GM06990 (cell line): ENCODE measurements at regions not wholly inside any gene's neighbourhood (a gene's known extent, or its start where the extent isn't known, plus 50 kb on each side); places are given as distances from the start of the nearest gene placed in this dataset.

ENCODE experiments used
- DNase-seq: peaks from one replicate; pipeline ENCODE4 v3.0.0-alpha.2; 2011; ENCODE audit not compliant: insufficient read length; ENCODE audit errors: extremely low read depth
- H3K27me3 ChIP-seq: replicated peaks from 2 replicates; pipeline ENCODE4 v1.6.0; 2011; ENCODE audit warnings: low read length; ENCODE audit not compliant: control insufficient read depth, insufficient read depth
- H3K36me3 ChIP-seq: 2 replicates; pipeline ENCODE4 v1.5.1; 2011; ENCODE audit warnings: low read length; ENCODE audit not compliant: control insufficient read depth, insufficient read depth
- H3K4me3 ChIP-seq: replicated peaks from 2 replicates; pipeline ENCODE4 v1.5.1; 2011; ENCODE audit warnings: low read depth, mild to moderate bottlenecking, control low read depth, low read length
- CTCF ChIP-seq: IDR thresholded peaks from 2 replicates; pipeline ENCODE4 v1.5.1; 2011; ENCODE audit warnings: low read length, control low read depth, mild to moderate bottlenecking, inconsistent platforms; ENCODE audit not compliant: insufficient read depth, poor library complexity, severe bottlenecking

- H3K4me3 ChIP-seq, result no peak overlapping the region
- no peaks in the 10 kb centered on the region for H3K27me3 ChIP-seq
- no peak for DNase-seq
- no peak for TF ChIP-seq CTCF
- no peaks in the 10 kb centered on the region for H3K36me3 ChIP-seq
Measured at GRCh38 chrX:39022106-39022505, 220.8 kb downstream of the MID1IP1 start.

GRCh38 chrX:39029221-39029620 lies 228.0 kb downstream of the MID1IP1 start:
- H3K36me3 ChIP-seq, result no peaks in the 10 kb centered on the region
- no peaks in the 10 kb centered on the region for H3K27me3 ChIP-seq
- no peak overlapping the region for H3K4me3 ChIP-seq
- no peak for DNase-seq
- TF ChIP-seq CTCF, result no peak

- no peak for TF ChIP-seq CTCF
Measured at GRCh38 chrX:39030636-39031035, 229.4 kb downstream of the MID1IP1 start.

GRCh38 chrX:39039890-39040289 lies 238.6 kb downstream of the MID1IP1 start:
- H3K36me3 ChIP-seq, result no peaks in the 10 kb centered on the region
- no peaks in the 10 kb centered on the region; the same call in 1 of the 2 replicates for H3K27me3 ChIP-seq
- DNase-seq, result no peak
- no peak overlapping the region for H3K4me3 ChIP-seq
- TF ChIP-seq CTCF, result no peak

More at GRCh38 chrX:39030636-39031035, 229.4 kb downstream of the MID1IP1 start:
- H3K36me3 ChIP-seq, result no peaks in the 10 kb centered on the region
- DNase-seq, result no peak
- H3K4me3 ChIP-seq, result no peak overlapping the region
- no peaks in the 10 kb centered on the region for H3K27me3 ChIP-seq

GRCh38 chrX:39043838-39044550 lies 242.7 kb downstream of the MID1IP1 start:
- no peaks in the 10 kb centered on the region; the same call in 1 of the 2 replicates for H3K27me3 ChIP-seq
- no peak for TF ChIP-seq CTCF
- no peak for DNase-seq
- H3K36me3 ChIP-seq, result no peaks in the 10 kb centered on the region
- no peak overlapping the region for H3K4me3 ChIP-seq

GRCh38 chrX:39047174-39047573 lies 245.9 kb downstream of the MID1IP1 start:
- Histone ChIP-seq H3K27me3 (no peaks in the 10 kb centered on the region; the same call in 1 of the 2 replicates), H3K4me3 (no peak overlapping the region), H3K36me3 (no peaks in the 10 kb centered on the region)
- TF ChIP-seq CTCF, result no peak
- no peak for DNase-seq
